ENCODE measurements at regions not wholly inside any gene's neighbourhood (a gene's known extent, or its start where the extent isn't known, plus 50 kb on each side); places are given as distances from the start of the nearest gene placed in this dataset.
A peak's percentile ranks its signal among the peaks of the same experiment; 100 is the strongest.

DNA sequence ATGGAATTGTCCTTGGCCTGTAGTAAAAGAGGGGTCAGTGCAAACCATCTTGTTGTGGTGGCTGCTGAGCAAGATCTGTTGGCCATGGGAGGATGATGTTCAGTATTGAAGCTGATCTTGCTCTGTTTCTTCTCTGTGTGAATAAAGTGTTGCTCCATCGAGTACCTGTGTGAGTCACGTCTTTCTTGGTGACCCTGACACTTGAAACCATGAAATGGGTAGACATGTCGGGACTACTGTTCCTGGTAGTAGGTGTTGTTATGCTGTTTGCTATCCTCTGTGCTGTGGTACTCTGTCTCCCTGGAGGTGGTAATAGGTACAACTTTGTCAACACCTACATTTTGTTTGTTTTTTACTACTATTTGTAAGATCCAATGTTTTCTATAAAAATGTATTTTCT lies 330.6 kb downstream of the MDFIC start:
- no peak overlapping the region for H3K27ac ChIP-seq (ENCODE audit: poor library complexity, severe bottlenecking)

DNA sequence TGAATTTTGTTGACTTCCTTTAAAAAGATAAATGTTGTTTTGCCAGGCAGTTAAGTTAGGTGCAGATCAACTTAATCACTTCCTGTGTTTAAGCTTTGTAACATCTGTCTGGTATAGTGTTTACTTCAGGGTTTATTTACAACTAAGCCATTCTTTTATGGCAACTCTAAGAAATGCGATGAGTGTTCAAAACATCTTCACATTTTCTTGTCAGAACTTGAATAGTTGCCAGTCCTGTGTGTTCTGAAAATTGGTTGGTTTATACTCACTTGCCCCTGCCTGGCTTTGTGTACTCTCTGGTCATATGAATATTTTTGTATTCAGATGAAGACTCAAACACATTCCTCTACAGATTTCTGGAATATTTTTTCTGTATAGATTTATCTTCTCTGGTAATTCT lies 327.2 kb downstream of the MDFIC start:
- no peaks in the 10 kb centered on the region for H3K27me3 ChIP-seq (ENCODE audit: insufficient read depth, poor library complexity, severe bottlenecking)
- H3K4me3 ChIP-seq (ENCODE audit: severe bottlenecking), result no peak overlapping the region
- no peaks in the 10 kb centered on the region for H3K36me3 ChIP-seq (ENCODE audit: low read depth)
- H3K27ac ChIP-seq (ENCODE audit: poor library complexity, severe bottlenecking), result peak overlapping the region; percentile 11
- ATAC-seq (ENCODE audit: low read depth) (peak; percentile 76), DNase-seq (ENCODE audit: low spot score) (no peak)
- H3K4me1 ChIP-seq (ENCODE audit: insufficient read depth, poor library complexity, severe bottlenecking), result peaks cover 10% of the 10 kb centered on the region
- TF ChIP-seq, protein P1, sequence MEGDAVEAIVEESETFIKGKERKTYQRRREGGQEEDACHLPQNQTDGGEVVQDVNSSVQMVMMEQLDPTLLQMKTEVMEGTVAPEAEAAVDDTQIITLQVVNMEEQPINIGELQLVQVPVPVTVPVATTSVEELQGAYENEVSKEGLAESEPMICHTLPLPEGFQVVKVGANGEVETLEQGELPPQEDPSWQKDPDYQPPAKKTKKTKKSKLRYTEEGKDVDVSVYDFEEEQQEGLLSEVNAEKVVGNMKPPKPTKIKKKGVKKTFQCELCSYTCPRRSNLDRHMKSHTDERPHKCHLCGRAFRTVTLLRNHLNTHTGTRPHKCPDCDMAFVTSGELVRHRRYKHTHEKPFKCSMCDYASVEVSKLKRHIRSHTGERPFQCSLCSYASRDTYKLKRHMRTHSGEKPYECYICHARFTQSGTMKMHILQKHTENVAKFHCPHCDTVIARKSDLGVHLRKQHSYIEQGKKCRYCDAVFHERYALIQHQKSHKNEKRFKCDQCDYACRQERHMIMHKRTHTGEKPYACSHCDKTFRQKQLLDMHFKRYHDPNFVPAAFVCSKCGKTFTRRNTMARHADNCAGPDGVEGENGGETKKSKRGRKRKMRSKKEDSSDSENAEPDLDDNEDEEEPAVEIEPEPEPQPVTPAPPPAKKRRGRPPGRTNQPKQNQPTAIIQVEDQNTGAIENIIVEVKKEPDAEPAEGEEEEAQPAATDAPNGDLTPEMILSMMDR (IDR thresholded peaks at IDR 0.05; ENCODE audit: poor library complexity, severe bottlenecking), result no peak
- H3K9me3 ChIP-seq (ENCODE audit: severe bottlenecking), result no peaks in the 10 kb centered on the region

More for the DNA sequence above, 330.6 kb downstream of the MDFIC start:
- no peak for ATAC-seq (ENCODE audit: low read depth)
- DNase-seq (ENCODE audit: low spot score), result no peak
- peaks cover 10% of the 10 kb centered on the region for H3K4me1 ChIP-seq (ENCODE audit: insufficient read depth, poor library complexity, severe bottlenecking)
- H3K4me3 ChIP-seq (ENCODE audit: severe bottlenecking), result no peak overlapping the region
- TF ChIP-seq, protein P1 (IDR thresholded peaks at IDR 0.05; ENCODE audit: poor library complexity, severe bottlenecking), result no peak
- H3K9me3 ChIP-seq (ENCODE audit: severe bottlenecking), result no peaks in the 10 kb centered on the region
- H3K27me3 ChIP-seq (ENCODE audit: insufficient read depth, poor library complexity, severe bottlenecking), result no peaks in the 10 kb centered on the region
- no peaks in the 10 kb centered on the region for H3K36me3 ChIP-seq (ENCODE audit: low read depth)

DNA sequence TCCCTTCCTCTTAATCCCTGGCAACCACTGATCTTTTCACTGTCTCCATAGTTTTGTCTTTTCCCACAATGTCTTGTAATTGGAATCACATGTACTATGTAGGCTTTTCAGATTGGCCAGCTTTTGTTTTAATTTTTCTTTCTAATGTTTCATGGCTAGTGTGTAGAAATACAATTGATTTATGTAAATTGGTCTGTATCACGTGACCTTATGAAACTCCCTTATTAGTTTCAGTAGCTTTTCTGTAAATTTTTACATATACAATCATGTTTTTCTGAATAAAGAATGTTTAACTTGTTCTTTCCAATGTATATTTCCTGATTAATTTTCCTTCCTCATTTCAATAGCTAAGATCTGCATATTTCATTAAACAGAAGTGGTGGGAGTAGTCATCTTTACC lies 319.3 kb downstream of the MDFIC start:
- no peak overlapping the region for H3K27ac ChIP-seq (ENCODE audit: poor library complexity, severe bottlenecking)
- H3K4me3 ChIP-seq (ENCODE audit: severe bottlenecking), result no peak overlapping the region
- no peaks in the 10 kb centered on the region for H3K4me1 ChIP-seq (ENCODE audit: insufficient read depth, poor library complexity, severe bottlenecking)
- no peaks in the 10 kb centered on the region for H3K9me3 ChIP-seq (ENCODE audit: severe bottlenecking)
- H3K36me3 ChIP-seq (ENCODE audit: low read depth), result no peaks in the 10 kb centered on the region
- TF ChIP-seq, protein P1 (IDR thresholded peaks at IDR 0.05; ENCODE audit: poor library complexity, severe bottlenecking), result no peak
- no peak for DNase-seq (ENCODE audit: low spot score)
- ATAC-seq (ENCODE audit: low read depth), result no peak
- H3K27me3 ChIP-seq (ENCODE audit: insufficient read depth, poor library complexity, severe bottlenecking), result no peaks in the 10 kb centered on the region

DNA sequence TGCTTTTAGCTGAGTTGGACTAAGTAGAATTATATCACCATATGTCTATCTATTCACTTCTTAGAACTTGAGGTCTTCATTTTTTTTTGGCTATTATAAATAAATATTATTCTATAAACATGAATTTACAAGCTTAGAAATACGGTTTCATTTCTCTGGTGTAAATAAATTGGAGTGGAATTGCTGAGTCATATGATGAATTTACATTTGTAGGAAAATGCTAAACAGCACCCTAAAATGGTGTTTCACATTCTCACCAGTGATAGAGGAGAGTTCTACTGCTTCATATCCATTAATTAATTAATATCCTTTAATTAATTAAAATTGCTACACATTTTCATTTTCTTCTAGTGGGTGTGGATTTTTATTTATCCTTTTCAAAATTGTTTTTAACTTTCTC lies 318.3 kb downstream of the MDFIC start:
- TF ChIP-seq, protein P1 (IDR thresholded peaks at IDR 0.05; ENCODE audit: poor library complexity, severe bottlenecking), result no peak
- Histone ChIP-seq H3K27me3 (ENCODE audit: insufficient read depth, poor library complexity, severe bottlenecking) (no peaks in the 10 kb centered on the region), H3K36me3 (ENCODE audit: low read depth) (no peaks in the 10 kb centered on the region), H3K4me3 (ENCODE audit: severe bottlenecking) (no peak overlapping the region), H3K27ac (ENCODE audit: poor library complexity, severe bottlenecking) (no peak overlapping the region), H3K9me3 (ENCODE audit: severe bottlenecking) (no peaks in the 10 kb centered on the region), H3K4me1 (ENCODE audit: insufficient read depth, poor library complexity, severe bottlenecking) (no peaks in the 10 kb centered on the region)
- DNase-seq (ENCODE audit: low spot score) (no peak), ATAC-seq (ENCODE audit: low read depth) (no peak)

DNA sequence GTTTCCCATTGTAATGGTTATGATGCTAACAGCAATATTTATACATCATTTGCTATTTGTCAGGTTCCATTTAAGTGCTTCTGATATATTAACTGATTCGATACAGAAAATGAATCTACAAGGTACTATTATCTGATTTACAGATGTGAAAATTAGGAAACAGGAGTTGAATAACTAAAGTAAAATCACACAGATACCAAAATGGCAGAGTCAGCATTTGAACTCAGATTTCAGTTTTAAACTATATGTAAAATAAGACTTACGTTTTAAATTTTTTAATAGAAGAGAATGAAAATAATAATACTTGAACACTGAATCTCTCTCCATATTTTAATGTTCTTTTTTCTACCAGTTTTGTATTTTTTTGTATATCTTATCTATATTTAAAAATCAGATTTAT lies 313.2 kb downstream of the MDFIC start:
- H3K27ac ChIP-seq (ENCODE audit: poor library complexity, severe bottlenecking), result no peak overlapping the region
- TF ChIP-seq, protein P1 (IDR thresholded peaks at IDR 0.05; ENCODE audit: poor library complexity, severe bottlenecking), result no peak
- no peaks in the 10 kb centered on the region for H3K36me3 ChIP-seq (ENCODE audit: low read depth)
- no peak overlapping the region for H3K4me3 ChIP-seq (ENCODE audit: severe bottlenecking)
- peaks cover 20% of the 10 kb centered on the region for H3K4me1 ChIP-seq (ENCODE audit: insufficient read depth, poor library complexity, severe bottlenecking)
- no peaks in the 10 kb centered on the region for H3K9me3 ChIP-seq (ENCODE audit: severe bottlenecking)
- no peaks in the 10 kb centered on the region for H3K27me3 ChIP-seq (ENCODE audit: insufficient read depth, poor library complexity, severe bottlenecking)
- ATAC-seq (ENCODE audit: low read depth) (no peak), DNase-seq (ENCODE audit: low spot score) (no peak)

Measured in RWPE2 (cell line).